CD4-positive, alpha-beta T cell (primary cell): ENCODE measurements at regions not wholly inside any gene's neighbourhood (a gene's known extent, or its start where the extent isn't known, plus 50 kb on each side); places are given as distances from the start of the nearest gene placed in this dataset.

Experiments used
- ATAC-seq: fragments of 200-7000 bp; cut with Tn5 transposase; one replicate; pipeline ENCODE4 v1.10.0; 2022; ENCODE audit warnings: mild to moderate bottlenecking; ENCODE audit not compliant: poor library complexity
- CTCF ChIA-PET: fragments of 350-600 bp; sonication (Branson Sonifier 250); formaldehyde crosslinking; loops from one replicate; lab custom pipeline; 2021; ENCODE audit warnings: antibody characterized with exemption, inconsistent platforms; lab: Charles Lee
- POLR2A ChIA-PET: fragments of 350-600 bp; sonication (Branson Sonifier 250); formaldehyde crosslinking; loops from one replicate; lab custom pipeline; 2021; ENCODE audit warnings: antibody characterized with exemption, inconsistent platforms; lab: Charles Lee
- DNase-seq, 14 experiments: peaks; one replicate each; pipeline ENCODE4 v3.0.0-alpha.2; 2013 to 2020; ENCODE audit warnings: mixed read lengths in 2 of 14
- H3K27ac ChIP-seq, 2 donors: one replicate each; pipeline versions ENCODE4 v1.5.1 to v1.7.0; 2013; ENCODE audit warnings: low read length in 2 of 2, low read depth in 1 of 2, mild to moderate bottlenecking in 1 of 2
- H3K27me3 ChIP-seq, 2 experiments: 1 replicate in 1 of 2; 2 replicates in 1 of 2; pipeline versions ENCODE4 v1.6.1 to v1.7.0; 2013; ENCODE audit warnings: low read length in 2 of 2, control low read depth in 1 of 2, mild to moderate bottlenecking in 1 of 2, moderate library complexity in 1 of 2; ENCODE audit not compliant: insufficient read depth in 2 of 2, control insufficient read depth in 1 of 2
- H3K36me3 ChIP-seq: one replicate; pipeline ENCODE4 v1.6.1; 2013; ENCODE audit warnings: low read length, control low read depth; ENCODE audit not compliant: insufficient read depth
- H3K4me1 ChIP-seq: one replicate; pipeline ENCODE4 v1.6.1; 2013; ENCODE audit warnings: low read length, control low read depth; ENCODE audit not compliant: insufficient read depth
- H3K4me3 ChIP-seq: one replicate; pipeline ENCODE4 v1.5.1; 2013; ENCODE audit warnings: mild to moderate bottlenecking, low read length, moderate library complexity
- H3K9me3 ChIP-seq, 2 experiments: 1 replicate in 1 of 2; 2 replicates in 1 of 2; pipeline versions ENCODE4 v1.6.1 to v1.7.0; 2013; ENCODE audit warnings: low read length in 2 of 2, mild to moderate bottlenecking in 2 of 2, control low read depth in 1 of 2, moderate library complexity in 1 of 2; ENCODE audit not compliant: control insufficient read depth in 1 of 2, insufficient read depth in 1 of 2
- H3K27ac Mint-ChIP-seq: one replicate; pipeline ENCODE4 v1.8.0; 2020; ENCODE audit warnings: mixed read lengths
- H3K27me3 Mint-ChIP-seq: one replicate; pipeline ENCODE4 v1.8.0; 2021; ENCODE audit warnings: mixed read lengths
- H3K36me3 Mint-ChIP-seq: one replicate; pipeline ENCODE4 v1.8.0; 2021; ENCODE audit warnings: low read depth, mixed read lengths
- H3K4me1 Mint-ChIP-seq: one replicate; pipeline ENCODE4 v1.8.0; 2021; ENCODE audit warnings: low read depth, mixed read lengths
- H3K4me3 Mint-ChIP-seq: one replicate; pipeline ENCODE4 v1.8.0; 2020; ENCODE audit warnings: mild to moderate bottlenecking, mixed read lengths
- H3K9me3 Mint-ChIP-seq: one replicate; pipeline ENCODE4 v1.8.0; 2020; ENCODE audit warnings: mixed read lengths
- CTCF ChIP-seq: fragments of 200-600 bp; IDR thresholded peaks from one replicate; pipeline ENCODE4 v1.8.0; 2022; ENCODE audit warnings: antibody characterized with exemption, mild to moderate bottlenecking
- intact Hi-C, 2 experiments: fragments of 100-400 bp; cut with DNase I in 1 of 2; cut with micrococcal nuclease in 1 of 2; formaldehyde crosslinking; loops; one replicate each; pipeline versions ENCODE4 v1.15.1 to v1.9.0; 2023 to 2025; cut with DNase I, micrococcal nuclease

GRCh38 chr2:234287650-234288049, 209.2 kb downstream of the ARL4C start:
- Histone ChIP-seq H3K36me3 (no peaks in the 10 kb centered on the region), H3K27ac (no peak overlapping the region), H3K4me1 (peaks cover 44% of the 10 kb centered on the region), H3K4me3 (no peak overlapping the region), H3K9me3 (no peaks in the 10 kb centered on the region), H3K27me3 (no peaks in the 10 kb centered on the region)
- ChIA-PET CTCF (interaction anchor here (0.6 to 0.7 kb wide), 2 partner anchors 17 to 195 kb away, joined by 3 read pairs; no protein-coding TSS in a partner anchor), POLR2A (interaction anchor here (1.3 to 8.8 kb wide), 3 partner anchors 163 to 213 kb away, joined by 3 to 222 read pairs (median 5); no protein-coding TSS in a partner anchor)
- intact Hi-C loops: loop anchor here in 1 of 2 experiments (1.0 to 5.0 kb wide), 4 partner anchors 80 to 310 kb away; no protein-coding TSS in a partner anchor
- Mint-ChIP-seq H3K9me3 (no peaks in the 10 kb centered on the region), H3K4me1 (peaks cover 52% of the 10 kb centered on the region), H3K4me3 (no peak overlapping the region), H3K27ac (peak overlapping the region; percentile 98), H3K36me3 (no peaks in the 10 kb centered on the region), H3K27me3 (no peaks in the 10 kb centered on the region)
- TF ChIP-seq CTCF: no peak
- ATAC-seq: no peak
- no peak for DNase-seq

GRCh38 chr2:234286956-234287355, 209.9 kb downstream of the ARL4C start:
- Histone ChIP-seq H3K27me3 (no peaks in the 10 kb centered on the region), H3K9me3 (no peaks in the 10 kb centered on the region), H3K27ac (no peak overlapping the region), H3K36me3 (no peaks in the 10 kb centered on the region), H3K4me1 (peaks cover 39% of the 10 kb centered on the region), H3K4me3 (no peak overlapping the region)
- CTCF ChIA-PET: no interaction called here
- Mint-ChIP-seq H3K4me1 (peaks cover 48% of the 10 kb centered on the region), H3K27ac (peak overlapping the region; percentile 98), H3K4me3 (no peak overlapping the region), H3K36me3 (no peaks in the 10 kb centered on the region), H3K9me3 (no peaks in the 10 kb centered on the region), H3K27me3 (no peaks in the 10 kb centered on the region)
- ATAC-seq (no peak), DNase-seq (no peak)
- intact Hi-C loops: loop anchor here in 1 of 2 experiments (5.0 kb wide), 3 partner anchors 80 to 310 kb away; no protein-coding TSS in a partner anchor
- POLR2A ChIA-PET: interaction anchor here (1.0 to 1.3 kb wide), 2 partner anchors 168 to 209 kb away, joined by 3 read pairs; no protein-coding TSS in a partner anchor
- no peak for TF ChIP-seq CTCF

- intact Hi-C loops: loop anchor here in 1 of 2 experiments (5.0 kb wide), 3 partner anchors 81 to 309 kb away; no protein-coding TSS in a partner anchor
- no peak for ATAC-seq
These were observed 210.7 kb downstream of the ARL4C start for GRCh38 chr2:234286118-234286598.

More at GRCh38 chr2:234286118-234286598, 210.7 kb downstream of the ARL4C start:
- CTCF ChIA-PET: interaction anchor here (0.6 to 1.1 kb wide), 2 partner anchors 151 to 215 kb away, joined by 3 to 4 read pairs; no protein-coding TSS in a partner anchor
- Mint-ChIP-seq H3K4me3 (no peak overlapping the region), H3K27ac (no peak overlapping the region), H3K4me1 (peaks cover 42% of the 10 kb centered on the region), H3K36me3 (no peaks in the 10 kb centered on the region), H3K9me3 (no peaks in the 10 kb centered on the region), H3K27me3 (no peaks in the 10 kb centered on the region)
- DNase-seq: no peak
- Histone ChIP-seq H3K9me3 (no peaks in the 10 kb centered on the region), H3K27ac (no peak overlapping the region), H3K4me1 (peaks cover 33% of the 10 kb centered on the region), H3K36me3 (no peaks in the 10 kb centered on the region), H3K27me3 (no peaks in the 10 kb centered on the region), H3K4me3 (no peak overlapping the region)
- POLR2A ChIA-PET: interaction anchor here (1.0 kb wide), 1 partner anchor 168 kb away, joined by 3 read pairs; no protein-coding TSS in a partner anchor
- TF ChIP-seq CTCF: no peak
